Suppressor macrophage treated with lipopolysaccharide for 1 hour (primary cell): ENCODE measurements at regions not wholly inside any gene's neighbourhood (a gene's known extent, or its start where the extent isn't known, plus 50 kb on each side); places are given as distances from the start of the nearest gene placed in this dataset.
"Not testable (repeated sequence)": the region's sequence is repeated elsewhere in the genome, so short reads cannot be mapped to it uniquely, and the experiment has no call there.

Experiments used
- DNase-seq, 3 donors: peaks; one replicate each; pipeline ENCODE4 v3.0.0-alpha.2; 2020 to 2022

GRCh38 chr6:169868458-169868857 lies 117.0 kb downstream of the ERMARD start:
- DNase-seq: peak in 2 of 3 donors; percentile 9 to 29

DNA sequence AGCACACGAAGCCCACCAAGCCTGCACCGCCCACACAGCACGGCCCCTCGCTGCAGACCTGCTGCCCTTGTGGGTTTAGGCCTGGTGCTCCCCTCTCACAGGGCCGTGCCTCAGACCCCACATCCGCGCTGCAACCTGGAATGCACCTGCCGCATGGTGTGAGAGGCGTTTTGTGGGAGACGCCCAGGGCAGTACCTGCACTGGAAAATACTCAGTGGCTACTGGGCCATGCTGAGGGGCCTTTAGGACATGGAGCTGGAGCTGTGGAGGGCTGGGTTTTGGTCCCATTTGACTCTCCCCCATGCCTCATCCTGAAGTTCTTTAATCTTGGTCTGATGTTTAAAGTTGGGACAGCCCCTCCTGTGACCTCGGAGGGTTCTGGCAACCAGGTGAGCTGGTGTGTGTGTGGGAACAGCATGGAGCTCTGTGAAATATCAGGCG lies 116.3 kb downstream of the ERMARD start:
- no peak for DNase-seq

- no peak for DNase-seq
Measured at GRCh38 chr6:169866668-169867521, 115.5 kb downstream of the ERMARD start.

DNA sequence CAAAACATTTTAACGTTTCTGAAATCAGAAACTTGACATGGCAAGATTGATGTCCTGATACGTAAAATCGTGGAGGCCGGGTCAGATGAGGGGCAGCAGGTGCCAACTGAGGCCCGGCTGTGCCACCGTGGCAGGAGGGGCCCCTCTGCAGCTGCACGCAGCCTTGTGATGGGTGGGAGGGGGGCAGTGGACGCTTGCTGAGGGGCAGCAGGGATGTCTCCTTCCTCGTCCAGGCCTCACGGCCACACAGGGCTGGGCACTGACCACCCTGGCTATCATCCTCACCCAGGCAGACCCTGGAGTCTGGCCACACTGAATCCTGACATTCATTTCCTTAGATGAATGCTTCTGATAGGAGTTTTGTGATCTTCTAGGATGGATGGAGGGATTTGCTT lies 114.7 kb downstream of the ERMARD start:
- DNase-seq: no peak

- no peak for DNase-seq
Measured at GRCh38 chr6:169865346-169866139, 114.1 kb downstream of the ERMARD start.

DNA sequence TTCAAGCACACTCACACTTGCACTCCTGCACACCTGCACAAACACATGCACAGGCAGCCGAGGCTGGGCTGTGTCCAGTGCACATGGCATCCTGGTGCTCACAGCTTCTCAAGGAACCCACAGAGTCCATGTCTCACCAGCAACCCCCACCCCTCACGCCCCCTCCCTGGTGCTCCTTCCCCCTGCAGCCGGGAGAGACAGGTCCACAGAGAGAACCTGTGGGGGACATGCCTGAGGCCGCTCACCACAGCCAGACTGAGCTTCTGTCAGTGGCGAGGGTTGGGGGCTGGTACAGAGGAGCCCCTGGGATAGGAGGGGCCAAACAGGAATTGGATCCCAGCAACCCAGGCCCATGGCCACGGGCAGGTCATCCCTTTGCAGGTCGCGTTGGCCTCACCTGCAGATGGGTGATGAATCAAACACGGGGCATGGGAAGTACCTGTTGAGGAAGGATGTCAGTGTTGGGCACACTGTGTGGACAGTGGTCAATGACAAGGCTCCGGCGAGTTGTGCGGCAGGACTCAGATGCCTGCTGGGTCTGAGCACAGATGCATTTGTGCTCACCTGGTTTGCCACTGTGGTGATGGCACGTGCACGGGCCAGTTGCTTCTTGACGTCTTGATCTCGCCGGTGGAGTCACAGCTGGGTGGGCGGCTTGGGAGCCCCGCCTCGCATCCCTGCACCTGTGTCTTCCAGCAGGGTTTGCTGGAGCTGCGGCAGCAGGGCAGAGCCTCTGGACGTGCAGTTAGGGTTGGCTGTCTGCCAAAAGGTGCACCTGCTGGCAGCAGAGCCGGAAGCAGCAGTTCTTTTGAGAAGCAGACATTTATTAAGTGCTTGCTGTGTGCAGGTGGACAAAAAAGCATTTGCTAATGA lies 113.0 kb downstream of the ERMARD start:
- no peak for DNase-seq

DNA sequence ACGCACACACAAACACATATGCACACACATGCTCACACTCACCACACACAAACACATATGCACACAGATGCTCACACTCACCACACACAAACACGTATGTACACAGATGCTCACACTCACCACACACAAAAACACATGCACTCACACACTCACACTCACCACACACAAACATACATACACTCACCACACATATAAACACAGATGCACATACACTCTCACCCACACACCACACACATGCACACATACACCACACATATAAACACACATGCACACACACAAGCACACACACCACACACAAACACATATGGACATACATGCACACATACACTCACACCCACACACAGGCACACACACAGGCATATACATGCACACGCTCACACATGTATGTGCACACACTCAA lies 112.3 kb downstream of the ERMARD start:
- no peak for DNase-seq

DNA sequence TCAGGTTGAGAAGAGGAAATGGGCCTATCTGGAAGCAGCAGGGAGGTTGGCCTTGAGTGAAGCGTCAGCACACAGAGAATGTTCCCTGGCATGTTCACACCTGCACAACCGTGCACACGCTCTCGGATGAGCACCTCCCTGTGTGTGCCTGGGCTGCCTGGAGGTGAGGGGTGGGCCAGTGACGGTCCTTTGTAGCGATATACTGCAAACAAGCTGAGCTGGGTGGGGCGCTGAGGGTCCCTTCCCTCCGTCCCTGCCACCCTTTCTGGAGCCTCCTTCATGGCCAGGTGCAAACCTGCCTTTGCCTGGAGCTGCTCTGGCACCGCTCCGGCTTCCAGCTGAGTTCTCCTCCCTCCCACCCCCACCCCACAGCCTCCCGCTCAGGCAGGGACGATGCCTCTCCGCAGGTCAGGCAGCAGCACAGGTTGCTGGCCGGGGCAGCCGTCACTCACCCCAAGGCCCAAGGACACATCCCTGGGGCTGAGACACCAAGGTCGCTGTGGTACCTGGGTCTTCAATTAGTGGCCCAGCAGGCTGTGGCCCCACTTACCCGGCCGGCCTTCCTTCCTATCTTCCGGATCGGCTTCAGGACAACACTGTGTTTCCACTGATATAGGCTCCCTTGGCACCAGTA lies 111.6 kb downstream of the ERMARD start:
- DNase-seq: no peak

DNA sequence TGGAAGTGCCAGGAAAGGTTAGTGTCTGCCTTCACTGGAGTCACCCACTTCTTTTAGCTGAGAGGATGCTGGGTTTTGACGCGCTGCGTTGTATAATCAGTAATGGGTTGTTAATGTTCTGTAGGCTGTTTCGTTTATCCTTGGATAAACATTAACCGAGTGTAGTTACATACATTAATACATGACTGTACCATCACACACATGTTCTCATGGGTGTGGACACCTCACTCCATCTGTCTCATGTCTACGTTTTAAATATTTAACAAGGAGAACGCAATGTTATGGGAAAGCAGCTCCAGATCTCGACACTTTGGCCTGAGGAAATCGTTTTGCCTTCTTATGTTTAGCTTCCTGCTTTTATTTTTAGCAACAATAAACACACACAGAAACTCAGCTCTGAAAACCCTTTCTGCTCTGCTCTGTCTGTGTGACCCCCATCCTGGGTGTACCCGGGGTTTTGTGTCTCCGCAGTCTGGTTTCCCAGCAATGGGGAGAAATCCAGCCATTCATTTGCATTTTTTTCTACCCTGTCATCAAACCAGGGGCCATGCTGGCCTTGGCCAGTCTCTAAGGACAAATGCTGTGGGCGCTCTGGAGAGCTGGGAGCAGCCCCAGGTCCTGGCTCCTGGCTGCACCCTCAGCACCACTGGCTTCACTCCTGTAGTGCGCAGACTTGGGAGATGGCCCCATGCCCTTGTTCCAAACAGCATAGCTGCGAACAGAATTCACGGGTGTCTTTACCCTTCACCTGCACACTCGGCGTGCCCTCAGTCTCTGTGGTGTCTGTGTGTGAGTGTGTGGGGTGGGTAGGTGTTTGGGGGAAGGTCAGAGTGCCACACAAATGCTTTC lies 110.8 kb downstream of the ERMARD start:
- no peak for DNase-seq

DNA sequence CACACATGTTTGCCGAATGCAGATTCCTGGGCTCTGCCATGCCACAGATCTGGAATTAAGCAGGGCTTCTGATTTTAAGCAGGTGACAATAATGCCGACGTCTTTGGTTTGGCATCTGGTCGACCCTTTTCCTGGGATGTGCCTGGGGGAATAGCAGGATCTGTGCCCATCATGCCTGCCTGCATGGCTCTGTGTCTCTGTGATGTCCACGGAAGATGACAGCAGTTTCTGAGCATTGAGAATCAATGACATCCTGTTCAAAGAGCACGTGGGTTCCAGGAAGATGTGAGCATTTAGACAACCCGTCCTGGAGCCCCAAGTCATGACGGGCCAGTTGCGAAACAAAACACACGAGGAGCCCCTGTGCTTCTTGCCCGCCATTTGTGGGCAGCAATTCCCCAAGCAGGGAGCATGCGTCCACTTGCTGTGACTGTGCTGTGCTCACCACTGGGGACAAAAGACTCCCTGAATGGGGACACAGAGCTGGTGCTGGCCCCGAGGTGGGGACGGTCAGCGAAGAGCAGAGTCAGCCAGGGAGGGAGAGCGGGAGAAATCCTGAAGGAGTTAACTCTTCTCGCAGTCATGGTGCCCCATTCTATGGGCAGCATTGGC lies 110.1 kb downstream of the ERMARD start:
- DNase-seq: no peak

DNA sequence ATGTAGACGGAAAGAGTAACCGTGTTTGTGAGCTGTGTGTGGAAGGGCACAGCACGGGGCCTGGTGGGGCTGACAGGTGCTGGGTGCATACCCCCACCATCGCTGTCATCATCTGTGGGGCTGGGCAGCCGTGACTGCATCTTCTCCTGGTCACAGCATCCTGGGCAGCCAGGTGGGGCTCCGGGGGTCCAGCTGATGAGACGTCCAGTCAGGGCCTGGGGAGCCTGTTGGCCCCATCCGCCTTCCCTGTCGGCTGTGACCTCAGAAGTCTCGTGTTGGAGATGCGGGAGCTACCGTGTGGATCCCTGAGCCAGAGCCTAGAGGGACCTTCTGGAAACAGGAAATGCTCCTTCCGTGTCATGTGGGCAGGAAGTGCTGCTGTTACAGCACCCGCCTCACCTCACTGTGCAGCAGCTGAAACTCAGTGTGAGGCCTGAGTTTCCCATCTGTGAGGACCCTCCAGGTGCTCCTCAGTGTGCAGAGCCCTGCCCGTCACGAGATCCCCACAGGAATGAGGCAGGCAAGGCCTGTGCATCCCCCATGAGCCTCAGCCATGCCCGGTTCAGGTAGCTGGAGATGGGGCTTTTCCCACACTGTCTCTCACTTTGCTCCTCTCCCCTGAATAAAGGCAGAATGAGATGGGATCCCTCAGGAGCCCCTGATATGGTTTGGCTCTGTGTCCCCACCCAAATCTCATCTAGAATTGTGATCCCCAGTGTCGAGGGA lies 108.7 kb downstream of the ERMARD start:
- no peak for DNase-seq

DNA sequence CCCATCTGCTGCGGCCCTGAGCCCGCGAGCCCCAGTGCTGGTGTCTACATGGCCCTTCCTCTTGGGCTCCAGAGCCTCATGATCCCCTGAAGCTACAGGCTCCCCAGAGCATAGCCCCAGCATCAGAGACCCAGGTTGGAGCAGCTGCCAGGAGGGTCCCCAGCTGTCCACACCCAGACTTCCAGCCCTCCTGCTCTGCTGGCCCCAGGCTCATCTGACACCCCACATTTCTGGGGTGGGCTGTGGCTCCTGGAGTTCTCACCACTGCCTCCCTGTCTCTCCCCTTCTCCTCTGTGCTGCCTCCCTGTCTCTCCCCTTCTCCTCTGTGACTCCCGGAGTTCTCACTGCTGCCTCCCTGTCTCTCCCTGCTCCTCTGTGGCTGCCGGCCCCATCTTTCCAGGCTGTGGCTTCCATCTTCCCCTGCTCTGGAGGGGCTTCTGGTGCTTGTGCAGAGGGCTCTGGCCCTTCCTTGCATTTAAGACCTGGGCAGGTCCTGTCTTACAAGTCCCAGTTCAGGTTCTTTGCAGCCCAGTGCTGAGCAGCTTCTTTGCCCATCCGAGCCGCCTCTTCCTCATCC lies 108.1 kb downstream of the ERMARD start:
- no peak for DNase-seq

DNA sequence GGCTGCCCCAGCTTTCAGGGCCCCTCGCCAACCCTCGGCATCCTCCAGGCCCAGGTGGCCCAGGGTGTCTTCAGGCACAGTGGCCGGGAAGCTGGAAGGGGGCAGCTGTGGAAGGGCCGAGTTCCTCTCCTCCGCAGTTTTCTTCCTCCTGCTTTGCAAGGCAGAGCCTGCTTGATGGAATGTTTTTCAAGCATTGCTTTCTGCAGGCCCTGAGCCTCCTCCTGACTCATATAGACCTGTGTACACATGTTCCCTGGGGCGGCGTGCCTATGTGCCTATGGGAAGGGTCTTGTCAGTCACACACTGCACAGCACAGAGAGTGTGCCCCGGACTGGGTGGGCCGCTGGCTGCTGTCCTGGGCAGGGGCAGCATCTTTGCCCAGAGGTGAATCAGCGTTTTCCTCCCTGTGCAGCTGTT lies 107.5 kb downstream of the ERMARD start:
- DNase-seq: no peak

GRCh38 chr6:169858293-169858934 lies 107.0 kb downstream of the ERMARD start:
- no peak for DNase-seq

GRCh38 chr6:169857343-169858292 lies 106.2 kb downstream of the ERMARD start:
- no peak for DNase-seq

DNA sequence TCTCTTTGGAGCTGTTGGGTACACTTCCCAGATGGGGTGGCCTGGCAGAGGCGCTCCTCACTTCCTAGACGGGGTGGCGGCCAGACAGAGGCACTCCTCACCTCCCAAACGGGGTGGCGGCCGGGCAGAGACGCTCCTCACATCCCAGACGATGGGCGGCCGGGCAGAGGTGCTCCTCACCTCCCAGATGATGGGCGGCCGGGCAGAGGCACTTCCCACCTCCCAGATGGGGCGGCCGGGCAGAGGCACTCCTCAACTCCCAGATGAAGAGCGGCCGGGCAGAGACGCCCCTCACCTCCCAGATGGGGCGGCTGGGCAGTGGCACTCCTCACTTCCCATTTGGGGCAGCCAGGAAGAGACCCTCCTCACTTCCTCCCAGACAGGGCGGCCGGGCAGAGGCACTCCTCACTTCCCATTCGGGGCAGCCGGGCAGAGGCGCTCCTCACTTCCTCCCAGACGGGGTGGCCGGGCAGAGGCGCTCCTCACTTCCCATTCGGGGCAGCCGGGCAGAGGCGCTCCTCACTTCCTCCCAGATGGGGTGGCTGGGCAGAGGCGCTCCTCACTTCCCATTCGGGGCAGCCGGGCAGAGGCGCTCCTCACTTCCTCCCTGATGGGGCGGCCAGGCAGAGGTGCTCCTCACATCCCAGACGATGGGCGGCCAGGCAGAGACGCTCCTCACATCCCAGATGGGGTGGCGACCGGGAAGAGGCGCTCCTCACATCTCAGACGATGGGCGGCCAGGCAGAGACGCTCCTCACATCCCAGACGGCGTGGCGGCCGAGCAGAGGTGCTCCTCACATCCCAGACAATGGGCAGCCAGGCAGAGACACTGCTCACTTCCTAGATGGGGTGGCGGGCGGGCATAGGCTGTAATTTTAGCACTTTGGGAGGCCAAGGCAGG lies 105.3 kb downstream of the ERMARD start:
- DNase-seq: not testable (repeated sequence)

DNA sequence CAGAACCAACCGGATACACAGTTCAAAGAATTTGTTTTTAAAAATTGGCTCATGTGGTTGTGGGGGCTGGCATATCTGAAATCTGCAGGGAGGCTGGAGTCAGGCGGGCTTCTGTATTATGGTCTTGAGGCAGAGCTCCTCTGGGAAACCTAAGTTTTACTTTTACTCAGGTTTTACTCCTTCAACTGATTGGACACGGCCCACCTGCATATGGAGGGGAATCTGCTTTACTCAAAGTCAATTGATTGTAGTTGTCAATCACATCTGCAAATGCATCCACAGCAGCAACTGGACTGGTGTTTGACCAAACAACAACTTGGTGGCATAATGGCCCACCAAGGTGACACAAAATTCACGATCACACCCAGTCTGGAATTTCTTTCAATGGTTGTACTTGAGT lies 103.4 kb downstream of the ERMARD start:
- DNase-seq: no peak
